ENCODE measurements at regions not wholly inside any gene's neighbourhood (a gene's known extent, or its start where the extent isn't known, plus 50 kb on each side); places are given as distances from the start of the nearest gene placed in this dataset.

DNA sequence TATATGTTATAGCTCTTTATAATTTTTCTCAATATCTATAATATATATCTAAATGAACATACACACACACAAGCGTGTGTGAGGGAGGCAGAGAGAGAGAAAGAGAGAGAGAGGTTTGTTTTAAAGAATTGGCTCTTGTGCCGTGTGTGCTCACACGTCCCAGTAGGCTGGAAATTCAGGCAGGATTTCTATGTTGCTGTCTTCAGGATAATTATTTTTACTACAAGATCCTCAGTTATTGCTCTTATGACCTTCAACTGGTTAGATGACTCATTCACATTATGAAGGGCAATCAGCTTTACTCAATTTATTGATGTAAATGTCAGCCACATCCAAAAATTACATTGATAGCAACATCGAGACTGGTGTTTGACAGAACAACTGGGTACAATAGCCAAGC, 1520.7 kb upstream of the PCDH7 start:
- Histone ChIP-seq H3K9me3 (replicated peaks in 1 of 11) (no peaks in the 10 kb centered on the region), H3K27me3 (no peaks in the 10 kb centered on the region), H3K4me1 (peaks cover 0 to 6% (median 0%) of the 10 kb centered on the region in 10 experiments; a peak in 1 of 20 replicates), H3K36me3 (no peaks in the 10 kb centered on the region), H3K9ac (no peak overlapping the region), H4K20me1 (no peaks in the 10 kb centered on the region), H3K27ac (no peak overlapping the region), H3K4me2 (no peak overlapping the region), H3K4me3 (no peak overlapping the region)
- no peak for TF ChIP-seq Cebpa-rat (IDR thresholded peaks at IDR 0.05)

- Histone ChIP-seq H4K20me1 (no peaks in the 10 kb centered on the region), H3K27me3 (no peaks in the 10 kb centered on the region), H3K4me1 (no peaks in the 10 kb centered on the region), H3K9me3 (replicated peaks in 1 of 11) (no peaks in the 10 kb centered on the region), H3K9ac (no peak overlapping the region), H3K4me2 (no peak overlapping the region), H3K4me3 (no peak overlapping the region), H3K27ac (no peak overlapping the region), H3K36me3 (no peaks in the 10 kb centered on the region)
- TF ChIP-seq Cebpa-rat (IDR thresholded peaks at IDR 0.05): no peak
These were observed 1507.1 kb upstream of the PCDH7 start for GRCh38 chr4:29213020-29213419.

GRCh38 chr4:29220761-29221160, 1499.4 kb upstream of the PCDH7 start:
- H3K4me3 ChIP-seq: no peak overlapping the region
- no peak overlapping the region for H3K27ac ChIP-seq
- H3K4me2 ChIP-seq: no peak overlapping the region
- H3K36me3 ChIP-seq: no peaks in the 10 kb centered on the region
- H3K4me1 ChIP-seq: no peaks in the 10 kb centered on the region
- H3K27me3 ChIP-seq: no peaks in the 10 kb centered on the region
- H3K9me3 ChIP-seq (replicated peaks in 1 of 11): no peaks in the 10 kb centered on the region
- no peak overlapping the region for H3K9ac ChIP-seq
- no peaks in the 10 kb centered on the region for H4K20me1 ChIP-seq
- TF ChIP-seq Cebpa-rat (IDR thresholded peaks at IDR 0.05): no peak

GRCh38 chr4:29224911-29225310, 1495.3 kb upstream of the PCDH7 start:
- Histone ChIP-seq H3K9me3 (replicated peaks in 1 of 11) (no peaks in the 10 kb centered on the region), H3K4me2 (no peak overlapping the region), H3K4me3 (no peak overlapping the region), H3K9ac (no peak overlapping the region), H3K4me1 (no peaks in the 10 kb centered on the region), H3K36me3 (no peaks in the 10 kb centered on the region), H4K20me1 (no peaks in the 10 kb centered on the region), H3K27ac (no peak overlapping the region), H3K27me3 (no peaks in the 10 kb centered on the region)
- TF ChIP-seq Cebpa-rat (IDR thresholded peaks at IDR 0.05): no peak

DNA sequence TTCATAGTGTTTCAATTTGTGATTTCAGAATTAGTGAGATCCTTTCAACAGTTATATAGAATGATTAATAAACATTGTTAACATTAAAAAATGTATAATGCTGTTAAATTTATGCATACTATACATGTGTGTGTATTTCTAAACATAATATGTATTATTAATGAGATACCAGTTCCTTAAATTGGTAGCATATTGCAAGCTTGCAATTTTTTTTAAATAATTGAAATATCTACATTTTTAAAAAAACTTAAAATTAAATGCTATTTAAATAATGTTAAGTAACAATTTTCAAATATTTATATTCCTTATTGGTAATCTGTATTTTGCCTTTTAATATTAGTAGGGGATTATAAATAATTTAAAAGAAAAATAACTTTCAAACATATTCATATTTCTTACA, 1479.5 kb upstream of the PCDH7 start:
- Histone ChIP-seq H3K27me3 (no peaks in the 10 kb centered on the region), H3K27ac (no peak overlapping the region), H3K4me1 (no peaks in the 10 kb centered on the region), H3K9ac (no peak overlapping the region), H3K4me3 (no peak overlapping the region), H3K4me2 (no peak overlapping the region), H3K9me3 (replicated peaks in 1 of 11) (no peaks in the 10 kb centered on the region), H4K20me1 (no peaks in the 10 kb centered on the region), H3K36me3 (no peaks in the 10 kb centered on the region)
- no peak for TF ChIP-seq Cebpa-rat (IDR thresholded peaks at IDR 0.05)

GRCh38 chr4:29243054-29243453, 1477.1 kb upstream of the PCDH7 start:
- H3K4me2 ChIP-seq: no peak overlapping the region
- no peaks in the 10 kb centered on the region for H4K20me1 ChIP-seq
- no peaks in the 10 kb centered on the region for H3K9me3 ChIP-seq (replicated peaks in 1 of 11)
- no peak overlapping the region for H3K9ac ChIP-seq
- no peaks in the 10 kb centered on the region for H3K27me3 ChIP-seq
- no peak overlapping the region for H3K4me3 ChIP-seq
- H3K4me1 ChIP-seq: no peaks in the 10 kb centered on the region
- H3K27ac ChIP-seq: no peak overlapping the region
- TF ChIP-seq Cebpa-rat (IDR thresholded peaks at IDR 0.05): no peak
- no peaks in the 10 kb centered on the region for H3K36me3 ChIP-seq

- H3K27ac ChIP-seq: no peak overlapping the region
- H3K4me2 ChIP-seq: no peak overlapping the region
- H3K4me3 ChIP-seq: no peak overlapping the region
- no peak overlapping the region for H3K9ac ChIP-seq
- no peak for TF ChIP-seq Cebpa-rat (IDR thresholded peaks at IDR 0.05)
- H3K9me3 ChIP-seq (replicated peaks in 1 of 11): no peaks in the 10 kb centered on the region
- H3K27me3 ChIP-seq: no peaks in the 10 kb centered on the region
- H3K4me1 ChIP-seq: no peaks in the 10 kb centered on the region
- no peaks in the 10 kb centered on the region for H3K36me3 ChIP-seq
- H4K20me1 ChIP-seq: no peaks in the 10 kb centered on the region
These were observed 1476.3 kb upstream of the PCDH7 start for GRCh38 chr4:29243851-29244250.

GRCh38 chr4:29259556-29259955, 1460.6 kb upstream of the PCDH7 start:
- no peak overlapping the region for H3K4me3 ChIP-seq
- TF ChIP-seq Cebpa-rat (IDR thresholded peaks at IDR 0.05): no peak
- H3K4me2 ChIP-seq: no peak overlapping the region
- H3K36me3 ChIP-seq: no peaks in the 10 kb centered on the region
- H3K27ac ChIP-seq: no peak overlapping the region
- no peak overlapping the region for H3K9ac ChIP-seq
- H3K27me3 ChIP-seq: no peaks in the 10 kb centered on the region
- H4K20me1 ChIP-seq: no peaks in the 10 kb centered on the region
- H3K4me1 ChIP-seq: no peaks in the 10 kb centered on the region
- peaks cover 0 to 16% (median 8%) of the 10 kb centered on the region in 11 experiments; a peak in 16 of 22 replicates for H3K9me3 ChIP-seq (replicated peaks in 1 of 11)

DNA sequence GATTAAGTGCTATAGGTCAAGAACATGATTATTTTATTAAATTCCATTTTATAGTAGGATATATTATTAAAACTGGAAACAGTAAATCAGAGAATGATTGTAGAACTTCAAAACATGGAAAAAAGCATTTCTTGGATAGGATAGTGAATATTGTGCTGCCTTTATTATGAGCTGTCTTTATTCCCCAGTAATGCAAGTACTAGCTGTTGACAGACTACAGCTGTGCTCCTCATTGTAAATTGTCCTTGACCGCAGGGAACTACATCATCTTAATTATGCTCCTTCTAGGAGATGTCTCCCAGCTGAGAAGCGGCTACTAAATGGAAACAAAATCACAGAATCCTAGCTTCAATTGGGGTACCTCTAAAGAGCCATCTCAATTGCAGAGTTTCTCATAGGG, 1457.2 kb upstream of the PCDH7 start:
- Histone ChIP-seq H3K9me3 (replicated peaks in 1 of 11) (no peaks in the 10 kb centered on the region), H3K27ac (no peak overlapping the region), H3K4me2 (no peak overlapping the region), H3K36me3 (no peaks in the 10 kb centered on the region), H3K27me3 (no peaks in the 10 kb centered on the region), H3K9ac (no peak overlapping the region), H3K4me1 (no peaks in the 10 kb centered on the region), H4K20me1 (no peaks in the 10 kb centered on the region), H3K4me3 (no peak overlapping the region)
- TF ChIP-seq Cebpa-rat (IDR thresholded peaks at IDR 0.05): no peak

- Histone ChIP-seq H3K9me3 (replicated peaks in 1 of 11) (peaks cover 0 to 3% (median 0%) of the 10 kb centered on the region in 11 experiments; a peak in 3 of 22 replicates), H3K27me3 (no peaks in the 10 kb centered on the region), H3K27ac (no peak overlapping the region), H3K4me2 (no peak overlapping the region), H3K36me3 (no peaks in the 10 kb centered on the region), H3K4me3 (no peak overlapping the region), H4K20me1 (no peaks in the 10 kb centered on the region), H3K9ac (no peak overlapping the region), H3K4me1 (peaks cover 0 to 20% (median 8%) of the 10 kb centered on the region in 10 experiments; a peak in 9 of 20 replicates)
- TF ChIP-seq Cebpa-rat (IDR thresholded peaks at IDR 0.05): no peak
These were observed 1444.0 kb upstream of the PCDH7 start for GRCh38 chr4:29276150-29276549.

Measured in BLaER1 treated with 17β-estradiol and CSF1 and Interleukin-3, amounts not matched to agents 10 nM and 100 nM (cell line).